K562 (cell line): ENCODE measurements at regions not wholly inside any gene's neighbourhood (a gene's known extent, or its start where the extent isn't known, plus 50 kb on each side); places are given as distances from the start of the nearest gene placed in this dataset.

Experiments used
- BACH1 ChIP-seq: fragments of 200-800 bp; sonication (Bioruptor generic); IDR thresholded peaks from 2 replicates; pipeline ENCODE4 v1.6.1; 2016; ENCODE audit warnings: missing genetic modification characterization, missing compliant biosample characterization
- BDP1 ChIP-seq: IDR thresholded peaks from 3 replicates; pipeline ENCODE4 v1.6.1; 2011; ENCODE audit not compliant: insufficient read length, insufficient read depth
- CAMTA2 ChIP-seq: fragments of 250-450 bp; sonication (Bioruptor Pico); conservative IDR thresholded peaks from 2 replicates; pipeline ENCODE4 v1.5.1; 2022
- GABPB1 ChIP-seq: sonication (generic); formaldehyde crosslinking; IDR thresholded peaks from 2 replicates; pipeline ENCODE4 v1.8.0; 2022; ENCODE audit warnings: mild to moderate bottlenecking, missing genetic modification reagents
- HDAC3 ChIP-seq: fragments of 450-650 bp; IDR thresholded peaks from 2 replicates; pipeline ENCODE4 v1.6.1; 2018; ENCODE audit warnings: borderline replicate concordance, mild to moderate bottlenecking, moderate library complexity; ENCODE audit not compliant: partially characterized antibody
- MAZ ChIP-seq, 2 experiments: fragments of 450-650 bp in 1 of 2; sonication (generic) in 1 of 2; formaldehyde crosslinking; IDR thresholded peaks in 1 of 2; conservative IDR thresholded peaks in 1 of 2; 2 replicates each; pipeline versions ENCODE4 v1.4.0 to v1.5.0; 2020; ENCODE audit warnings: mild to moderate bottlenecking in 1 of 2, missing genetic modification reagents in 1 of 2
- MNT ChIP-seq, 2 experiments: fragments of 450-650 bp; conservative IDR thresholded peaks; 2 replicates each; pipeline ENCODE4 v1.6.1; 2017; ENCODE audit warnings: mild to moderate bottlenecking in 2 of 2, moderate library complexity in 2 of 2
- OTX1 ChIP-seq: fragments of 450-650 bp; formaldehyde crosslinking; IDR thresholded peaks from 2 replicates; pipeline ENCODE4 v1.4.0; 2022; ENCODE audit warnings: mild to moderate bottlenecking
- ZBTB7A ChIP-seq: IDR thresholded peaks from 2 replicates; pipeline ENCODE4 v1.6.1; 2011; ENCODE audit warnings: low read depth, mild to moderate bottlenecking, low read length, moderate library complexity, borderline replicate concordance; ENCODE audit not compliant: control insufficient read depth
- TF ChIP-seq, protein P1 (sequence below): fragments of 450-650 bp; IDR thresholded peaks from 2 replicates; pipeline ENCODE4 v1.6.1; 2017; ENCODE audit warnings: antibody characterized with exemption, mild to moderate bottlenecking
- TF ChIP-seq, protein P2 (sequence below): fragments of 450-650 bp; IDR thresholded peaks from 2 replicates; pipeline ENCODE4 v1.6.1; 2014; ENCODE audit warnings: low read depth, mild to moderate bottlenecking, moderate library complexity, borderline replicate concordance
- TF ChIP-seq, protein P3 (sequence below): sonication (generic); formaldehyde crosslinking; IDR thresholded peaks from 2 replicates; pipeline ENCODE4 v1.8.0; 2022; ENCODE audit warnings: mild to moderate bottlenecking, missing genetic modification reagents

DNA sequence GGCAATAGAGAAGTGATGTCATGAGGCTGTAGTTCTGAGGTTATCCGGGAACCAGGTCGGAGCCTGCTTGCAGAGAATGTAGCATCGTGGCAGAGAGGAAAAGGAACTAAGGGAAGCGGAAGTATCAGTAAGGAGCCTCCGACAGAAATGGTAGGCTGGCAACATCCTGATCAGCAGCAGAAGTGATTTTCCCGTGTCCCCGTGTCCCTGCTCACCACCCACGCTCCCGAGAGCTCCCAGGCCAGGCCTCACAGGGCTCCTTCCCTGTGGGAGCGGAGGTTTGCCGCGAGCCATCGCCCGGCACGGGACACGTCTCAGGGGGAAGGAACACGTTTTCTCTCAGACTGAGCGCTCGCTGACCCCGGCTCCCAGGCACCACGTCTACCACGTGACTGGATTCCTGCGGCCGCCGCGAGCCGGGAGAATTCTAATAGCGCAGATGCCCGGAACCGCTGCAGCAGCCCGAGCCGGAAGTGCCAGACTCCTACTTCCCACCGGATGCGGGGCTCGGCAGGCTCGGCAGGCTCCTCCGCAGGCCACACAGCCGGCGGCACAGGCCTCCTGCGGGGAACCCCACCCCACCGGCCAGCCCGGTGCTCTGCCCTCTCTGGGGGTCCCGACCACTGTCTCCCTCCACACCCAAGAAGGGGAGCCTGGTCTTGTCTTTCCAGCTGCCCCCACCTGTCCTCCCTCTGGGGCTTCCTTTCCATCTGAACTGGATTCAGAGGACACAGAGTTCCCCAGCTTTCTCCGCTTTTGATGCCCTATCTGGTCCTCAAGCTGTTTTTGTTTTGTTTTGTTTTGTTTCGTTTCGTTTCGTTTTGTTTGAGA, 99.3 kb downstream of the BDH1 start (continued):
- TF ChIP-seq MAZ (CRISPR knock-in tag; conservative IDR thresholded peaks at IDR 0.05 in 1 of 2, IDR thresholded peaks at IDR 0.05 in 1 of 2) (0 out of 4 replicates have a peak, but pooled peaks of 1 of the 2 experiments have one; percentile 29), GABPB1 (CRISPR knock-in tag) (peak; percentile 74), HDAC3 (no peak), CAMTA2 (CRISPR knock-in tag) (0 out of 2 replicates have a peak, but pooled peaks have one; percentile 28), OTX1 (CRISPR knock-in tag) (no peak), MNT (conservative IDR thresholded peaks at IDR 0.05) (peak in 1 of 2 experiments; percentile 47; a peak in 1 of 4 replicates), BACH1 (tag) (no peak), BDP1 (no peak), ZBTB7A (peak; percentile 26; the same call in 1 of the 2 replicates)
- TF ChIP-seq, protein P1, sequence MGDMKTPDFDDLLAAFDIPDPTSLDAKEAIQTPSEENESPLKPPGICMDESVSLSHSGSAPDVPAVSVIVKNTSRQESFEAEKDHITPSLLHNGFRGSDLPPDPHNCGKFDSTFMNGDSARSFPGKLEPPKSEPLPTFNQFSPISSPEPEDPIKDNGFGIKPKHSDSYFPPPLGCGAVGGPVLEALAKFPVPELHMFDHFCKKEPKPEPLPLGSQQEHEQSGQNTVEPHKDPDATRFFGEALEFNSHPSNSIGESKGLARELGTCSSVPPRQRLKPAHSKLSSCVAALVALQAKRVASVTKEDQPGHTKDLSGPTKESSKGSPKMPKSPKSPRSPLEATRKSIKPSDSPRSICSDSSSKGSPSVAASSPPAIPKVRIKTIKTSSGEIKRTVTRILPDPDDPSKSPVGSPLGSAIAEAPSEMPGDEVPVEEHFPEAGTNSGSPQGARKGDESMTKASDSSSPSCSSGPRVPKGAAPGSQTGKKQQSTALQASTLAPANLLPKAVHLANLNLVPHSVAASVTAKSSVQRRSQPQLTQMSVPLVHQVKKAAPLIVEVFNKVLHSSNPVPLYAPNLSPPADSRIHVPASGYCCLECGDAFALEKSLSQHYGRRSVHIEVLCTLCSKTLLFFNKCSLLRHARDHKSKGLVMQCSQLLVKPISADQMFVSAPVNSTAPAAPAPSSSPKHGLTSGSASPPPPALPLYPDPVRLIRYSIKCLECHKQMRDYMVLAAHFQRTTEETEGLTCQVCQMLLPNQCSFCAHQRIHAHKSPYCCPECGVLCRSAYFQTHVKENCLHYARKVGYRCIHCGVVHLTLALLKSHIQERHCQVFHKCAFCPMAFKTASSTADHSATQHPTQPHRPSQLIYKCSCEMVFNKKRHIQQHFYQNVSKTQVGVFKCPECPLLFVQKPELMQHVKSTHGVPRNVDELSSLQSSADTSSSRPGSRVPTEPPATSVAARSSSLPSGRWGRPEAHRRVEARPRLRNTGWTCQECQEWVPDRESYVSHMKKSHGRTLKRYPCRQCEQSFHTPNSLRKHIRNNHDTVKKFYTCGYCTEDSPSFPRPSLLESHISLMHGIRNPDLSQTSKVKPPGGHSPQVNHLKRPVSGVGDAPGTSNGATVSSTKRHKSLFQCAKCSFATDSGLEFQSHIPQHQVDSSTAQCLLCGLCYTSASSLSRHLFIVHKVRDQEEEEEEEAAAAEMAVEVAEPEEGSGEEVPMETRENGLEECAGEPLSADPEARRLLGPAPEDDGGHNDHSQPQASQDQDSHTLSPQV: peak; percentile 51; the same call in 1 of the 2 replicates
- TF ChIP-seq, protein P2, sequence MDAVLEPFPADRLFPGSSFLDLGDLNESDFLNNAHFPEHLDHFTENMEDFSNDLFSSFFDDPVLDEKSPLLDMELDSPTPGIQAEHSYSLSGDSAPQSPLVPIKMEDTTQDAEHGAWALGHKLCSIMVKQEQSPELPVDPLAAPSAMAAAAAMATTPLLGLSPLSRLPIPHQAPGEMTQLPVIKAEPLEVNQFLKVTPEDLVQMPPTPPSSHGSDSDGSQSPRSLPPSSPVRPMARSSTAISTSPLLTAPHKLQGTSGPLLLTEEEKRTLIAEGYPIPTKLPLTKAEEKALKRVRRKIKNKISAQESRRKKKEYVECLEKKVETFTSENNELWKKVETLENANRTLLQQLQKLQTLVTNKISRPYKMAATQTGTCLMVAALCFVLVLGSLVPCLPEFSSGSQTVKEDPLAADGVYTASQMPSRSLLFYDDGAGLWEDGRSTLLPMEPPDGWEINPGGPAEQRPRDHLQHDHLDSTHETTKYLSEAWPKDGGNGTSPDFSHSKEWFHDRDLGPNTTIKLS: peak; percentile 29; the same call in 1 of the 2 replicates
- TF ChIP-seq, protein P3, sequence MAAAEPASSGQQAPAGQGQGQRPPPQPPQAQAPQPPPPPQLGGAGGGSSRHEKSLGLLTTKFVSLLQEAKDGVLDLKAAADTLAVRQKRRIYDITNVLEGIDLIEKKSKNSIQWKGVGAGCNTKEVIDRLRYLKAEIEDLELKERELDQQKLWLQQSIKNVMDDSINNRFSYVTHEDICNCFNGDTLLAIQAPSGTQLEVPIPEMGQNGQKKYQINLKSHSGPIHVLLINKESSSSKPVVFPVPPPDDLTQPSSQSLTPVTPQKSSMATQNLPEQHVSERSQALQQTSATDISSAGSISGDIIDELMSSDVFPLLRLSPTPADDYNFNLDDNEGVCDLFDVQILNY (CRISPR knock-in tag): no peak
